ENCODE measurements at regions not wholly inside any gene's neighbourhood (a gene's known extent, or its start where the extent isn't known, plus 50 kb on each side); places are given as distances from the start of the nearest gene placed in this dataset.
"Not testable (repeated sequence)": the region's sequence is repeated elsewhere in the genome, so short reads cannot be mapped to it uniquely, and the experiment has no call there.

DNA sequence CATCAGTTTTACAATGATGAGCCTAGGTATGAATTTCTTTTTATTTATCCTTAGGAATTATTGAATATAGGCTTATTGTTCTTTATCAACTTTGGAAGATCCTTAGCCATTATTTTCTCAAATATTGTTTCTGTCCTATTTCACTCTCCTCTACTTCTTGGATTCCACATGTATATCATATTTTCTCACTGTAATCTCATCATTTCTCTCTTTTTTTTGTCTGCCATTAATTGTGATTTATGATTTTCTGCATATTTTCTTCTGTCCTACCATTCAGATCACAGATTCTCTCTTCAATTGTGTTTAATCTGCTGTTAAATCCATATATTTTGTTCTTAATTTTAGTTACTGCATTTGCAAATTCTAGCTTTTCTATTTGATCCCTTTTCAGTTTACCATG is 139.8 kb downstream of the ARRDC3 start:
- no peak for DNase-seq (ENCODE audit: low spot score)

DNA sequence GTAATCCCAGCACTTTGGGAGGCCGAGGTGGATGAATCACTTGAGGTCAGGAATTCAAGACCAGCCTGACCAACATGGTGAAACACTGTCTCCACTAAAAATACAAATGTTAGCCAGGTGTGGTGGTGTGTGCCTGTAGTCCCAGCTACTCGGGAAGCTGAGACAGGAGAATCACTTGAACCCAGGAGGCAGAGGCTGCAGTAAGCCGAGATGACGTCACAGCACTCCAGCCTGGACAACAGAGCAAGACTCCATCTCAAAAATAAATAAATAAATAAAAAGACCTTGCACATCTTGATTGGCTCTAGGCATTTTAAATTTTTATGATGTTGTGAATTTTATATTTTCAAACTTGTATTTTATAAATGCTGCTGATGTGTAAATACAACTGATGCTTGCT is 141.7 kb downstream of the ARRDC3 start:
- DNase-seq (ENCODE audit: low spot score), result not testable (repeated sequence)

DNA sequence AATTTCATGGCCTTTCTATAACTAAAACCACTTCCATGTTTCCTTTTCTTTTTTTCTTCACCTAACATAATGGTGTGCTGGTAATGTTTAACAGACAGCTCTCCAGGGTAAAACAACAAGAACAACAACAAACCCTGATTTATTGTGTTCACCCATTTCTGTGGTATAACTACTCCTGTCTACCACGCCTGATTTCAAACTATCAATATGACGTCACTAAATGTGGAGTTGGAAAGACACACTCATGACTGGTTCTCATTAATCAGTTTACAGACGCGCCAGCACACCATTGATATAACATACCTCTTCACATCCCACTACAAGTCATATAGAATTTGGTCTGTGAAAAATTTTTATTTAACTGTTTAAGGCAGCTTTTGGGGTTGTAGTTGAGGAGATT is 142.9 kb downstream of the ARRDC3 start:
- no peak for DNase-seq (ENCODE audit: low spot score)

DNA sequence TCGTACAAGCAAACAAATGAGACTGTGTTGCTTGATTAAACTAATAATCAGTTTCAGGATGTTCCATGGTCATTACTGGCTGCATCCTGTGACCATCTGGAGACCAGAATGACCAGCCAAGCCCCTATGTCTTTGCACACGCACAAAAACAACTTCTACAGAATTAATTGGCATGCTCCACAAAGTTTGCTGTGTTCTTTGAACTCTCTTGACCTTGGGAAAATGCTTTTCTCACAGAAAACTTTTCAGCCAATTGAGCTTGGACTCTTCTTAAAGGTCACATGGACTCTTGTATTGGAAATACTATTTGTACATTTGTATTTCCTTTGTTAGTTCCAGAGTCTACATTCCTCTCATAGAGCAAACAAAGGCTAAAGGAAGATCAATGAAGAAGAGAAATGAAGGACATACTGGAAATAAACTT is 147.8 kb downstream of the ARRDC3 start:
- peak; percentile 10 for DNase-seq (ENCODE audit: low spot score)

DNA sequence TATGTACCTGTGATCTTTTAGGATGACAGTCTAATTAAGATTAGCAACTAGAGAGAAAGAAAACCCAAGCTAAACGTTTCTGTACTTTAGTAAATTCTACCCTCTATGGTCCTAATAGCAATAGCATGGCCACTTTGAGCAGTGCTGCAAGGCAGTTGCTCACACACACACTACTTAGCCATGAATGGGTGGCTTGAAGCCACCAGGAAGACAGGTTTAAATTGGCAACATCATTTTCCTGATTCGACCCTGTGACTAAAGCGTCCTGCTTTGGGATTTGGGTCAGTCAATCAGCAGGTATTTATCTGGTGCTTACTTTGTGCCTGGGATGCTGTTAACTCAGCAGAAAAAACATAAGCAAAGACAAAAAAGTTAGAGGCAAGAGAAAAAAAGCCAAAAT is 150.6 kb downstream of the ARRDC3 start:
- no peak for DNase-seq (ENCODE audit: low spot score)

DNA sequence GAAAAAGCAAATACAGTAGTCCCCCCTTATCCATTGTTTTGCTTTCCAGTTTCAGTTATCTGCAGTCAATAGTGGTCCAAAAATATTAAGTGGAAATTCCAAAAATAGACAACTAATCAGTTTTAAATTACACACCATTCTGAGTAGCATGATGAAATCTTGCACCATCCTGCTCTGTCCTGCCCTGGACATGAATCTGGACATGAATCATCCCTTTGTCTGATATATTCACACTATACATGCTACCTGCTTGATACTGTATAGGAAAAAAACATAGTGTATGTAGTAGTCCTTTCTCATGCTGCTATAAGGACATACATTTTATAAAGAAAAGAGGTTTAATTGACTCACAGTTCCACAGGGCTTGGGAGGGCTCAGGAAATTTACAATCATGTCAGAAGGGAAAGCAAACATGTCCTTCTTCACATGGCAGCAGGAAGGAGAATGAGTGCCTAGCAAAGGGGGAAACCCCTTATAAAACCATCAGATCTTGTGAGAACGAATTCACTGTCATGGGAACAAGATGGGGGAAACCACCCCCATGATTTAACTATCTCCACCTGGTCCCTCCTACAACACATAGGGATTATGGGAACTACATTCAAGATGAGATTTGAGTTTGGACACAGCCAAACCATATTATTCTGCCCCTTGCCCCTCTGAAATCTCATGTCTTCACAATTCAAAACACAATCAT is 153.9 kb downstream of the ARRDC3 start:
- DNase-seq (ENCODE audit: low spot score), result no peak

DNA sequence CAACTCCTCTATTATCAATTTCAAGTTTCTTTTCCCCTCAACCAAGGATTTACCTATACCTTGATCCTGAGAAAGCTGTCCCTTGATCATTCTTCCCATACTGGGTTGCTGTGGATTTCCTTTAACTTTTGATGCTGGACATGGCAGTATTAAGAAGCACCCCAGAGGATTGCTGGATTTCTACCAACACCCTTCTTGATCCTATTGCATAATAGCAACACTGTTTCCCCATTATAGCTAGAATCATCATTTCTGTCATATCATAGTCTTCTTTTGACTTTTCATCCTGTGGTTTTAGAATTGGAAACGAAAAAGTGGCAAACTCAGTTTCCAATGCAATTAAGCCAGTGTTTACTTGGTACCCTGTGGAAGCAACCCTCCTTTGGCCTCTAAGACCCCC is 154.9 kb downstream of the ARRDC3 start:
- DNase-seq (ENCODE audit: low spot score), result no peak

DNA sequence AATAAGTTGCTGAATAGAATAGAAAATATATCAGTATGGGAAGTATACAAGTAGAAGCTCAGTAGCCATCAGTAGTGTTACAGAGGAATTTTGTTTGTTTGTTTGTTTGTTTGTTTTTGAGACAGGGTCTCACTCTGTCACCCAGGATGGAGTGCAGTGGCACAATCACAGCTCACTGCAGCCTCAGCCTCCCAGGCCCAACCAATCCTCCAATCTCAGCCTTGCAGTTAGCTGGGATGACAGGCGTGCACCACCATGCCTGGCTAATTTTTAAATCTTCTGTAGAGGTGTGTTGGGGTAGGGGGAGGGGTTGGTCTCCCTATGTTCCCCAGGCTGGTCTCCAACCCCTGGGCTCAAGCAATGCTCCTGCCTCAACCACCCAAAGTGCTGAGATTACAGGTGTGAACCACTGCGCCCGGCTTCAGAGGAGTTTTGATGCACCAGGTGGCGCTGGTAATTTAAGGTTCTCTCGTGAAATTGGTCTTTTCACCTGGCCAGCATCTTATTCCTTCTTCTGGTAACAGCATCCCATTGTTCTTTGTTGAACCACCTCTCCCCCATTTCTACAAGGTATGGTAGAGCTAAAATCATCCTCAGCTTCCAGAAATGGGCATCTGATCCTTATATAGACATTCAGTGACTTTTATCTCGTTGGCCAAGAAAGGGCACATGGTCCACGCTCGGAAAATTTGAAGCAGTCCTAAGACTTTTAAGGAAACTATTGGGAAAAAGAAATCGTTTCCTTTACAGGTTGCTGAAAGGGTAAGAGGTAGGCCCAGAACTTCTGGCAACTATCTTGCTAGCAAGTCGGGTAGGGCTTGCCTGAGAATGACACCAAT is 157.1 kb downstream of the ARRDC3 start:
- DNase-seq (ENCODE audit: low spot score), result no peak

DNA sequence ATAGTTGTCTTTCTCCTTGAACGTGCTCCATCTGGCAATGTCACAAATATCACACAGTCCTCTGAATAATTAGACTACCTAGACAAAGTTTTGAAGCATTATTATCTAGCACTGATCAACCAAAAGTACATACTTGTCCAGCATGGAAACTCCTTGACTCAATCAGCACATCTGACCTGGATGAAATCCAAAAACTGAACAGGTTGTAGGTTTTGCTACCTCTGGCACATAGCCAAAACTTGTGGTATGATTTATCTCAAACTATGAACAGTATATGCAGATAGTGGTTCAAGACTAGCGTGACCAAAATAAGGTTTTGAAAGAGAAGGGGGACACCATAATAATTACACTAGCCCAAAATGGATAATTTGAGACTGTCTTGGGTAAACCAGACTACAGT is 158.1 kb downstream of the ARRDC3 start:
- no peak for DNase-seq (ENCODE audit: low spot score)

DNA sequence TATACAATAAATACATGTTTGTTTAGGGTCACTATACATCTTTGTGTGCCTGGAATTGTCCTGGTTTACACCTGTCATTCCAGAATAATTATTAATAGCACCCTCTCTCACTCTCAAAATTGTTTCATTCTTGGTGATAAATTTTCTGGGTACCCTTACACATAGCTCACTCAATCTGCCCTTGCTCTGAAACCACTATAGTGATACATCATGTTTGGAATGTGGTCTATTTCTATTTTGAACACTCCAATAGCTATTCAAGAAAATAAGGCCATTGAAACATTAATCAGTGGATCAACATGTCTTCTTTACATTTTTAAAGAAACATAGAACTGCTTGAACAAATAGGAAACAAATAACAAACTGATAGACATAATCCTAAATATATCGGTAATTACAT is 158.7 kb downstream of the ARRDC3 start:
- DNase-seq (ENCODE audit: low spot score), result no peak

DNA sequence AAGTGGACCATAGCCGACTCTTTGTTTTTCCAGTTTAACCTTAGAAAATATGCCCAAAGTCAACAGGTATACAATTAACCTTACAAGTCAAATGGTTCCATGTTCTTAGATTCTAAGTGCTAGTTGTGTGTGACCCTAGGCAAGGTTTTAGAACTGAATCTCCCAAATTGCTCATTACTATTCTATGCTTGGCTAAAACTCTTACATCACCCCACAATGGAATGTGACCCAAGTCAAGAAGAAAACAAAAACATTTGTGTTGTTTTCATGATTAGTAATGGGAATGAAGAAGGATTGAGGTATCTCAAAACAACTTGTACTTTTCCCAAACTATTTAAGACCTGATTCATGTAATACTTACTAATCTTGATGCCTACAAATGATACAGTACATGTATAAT is 159.2 kb downstream of the ARRDC3 start:
- DNase-seq (ENCODE audit: low spot score), result no peak

DNA sequence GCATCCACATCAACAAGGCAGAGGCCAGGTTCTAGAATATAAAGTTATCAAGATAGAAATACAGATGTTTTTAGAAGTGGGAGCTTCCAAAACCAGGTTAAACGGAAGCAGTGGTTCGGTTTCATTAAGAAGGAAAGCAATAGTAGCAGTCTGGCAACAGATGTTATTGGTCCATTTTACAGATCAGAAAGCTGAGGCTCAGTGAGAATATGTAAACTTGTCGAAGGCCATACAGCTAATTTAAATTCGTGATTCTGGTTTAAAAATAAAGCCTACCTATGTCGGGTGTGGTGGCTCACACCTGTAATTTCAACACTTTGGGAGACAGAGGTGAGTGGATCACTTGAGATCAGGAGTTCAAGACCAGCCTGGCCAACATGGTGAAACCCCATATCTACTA is 160.6 kb downstream of the ARRDC3 start:
- DNase-seq (ENCODE audit: low spot score), result no peak

DNA sequence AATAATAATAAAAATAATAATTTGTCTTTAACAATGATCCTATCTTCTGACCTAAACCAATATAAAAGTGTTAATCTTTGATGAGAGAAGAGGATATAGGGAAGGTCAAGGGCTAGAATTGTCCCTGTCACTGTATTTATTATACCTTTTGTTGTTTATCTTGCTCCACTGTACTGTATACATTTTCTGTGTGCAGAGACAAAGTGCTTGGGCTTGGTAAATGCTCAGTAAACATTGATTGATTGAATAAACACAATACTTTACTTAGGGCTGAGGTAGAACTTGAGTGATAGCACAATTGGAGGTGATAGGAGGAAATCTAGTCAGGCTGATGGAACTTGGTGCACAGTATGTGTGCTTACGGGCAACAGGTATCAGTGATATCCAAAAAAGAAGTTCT is 161.2 kb downstream of the ARRDC3 start:
- DNase-seq (ENCODE audit: low spot score), result no peak

DNA sequence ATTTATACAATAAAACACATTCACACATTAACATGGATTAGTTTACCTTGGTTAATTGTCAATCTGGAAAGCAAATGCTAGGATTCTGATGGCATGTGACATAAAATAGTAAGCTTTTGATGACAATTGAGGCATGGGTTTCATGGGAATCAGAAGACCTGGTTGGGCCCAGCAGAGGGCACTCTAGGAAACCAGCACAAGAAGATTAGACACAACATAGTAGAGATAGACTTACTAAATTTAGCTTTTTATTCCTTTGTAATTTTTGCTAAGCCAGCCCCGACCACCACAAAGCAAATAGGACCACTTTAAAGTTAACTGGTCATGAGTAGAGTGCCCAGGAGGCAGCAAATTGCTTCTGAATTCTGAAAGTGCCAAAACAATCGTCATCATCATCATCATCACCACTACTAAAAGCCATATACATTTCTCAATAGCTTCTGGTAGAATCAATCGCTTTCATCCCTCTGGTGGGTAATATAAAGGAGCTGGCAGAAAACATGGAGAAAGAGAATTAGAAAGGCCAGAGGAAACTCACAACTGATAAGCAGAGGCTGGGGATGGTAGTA is 163.2 kb downstream of the ARRDC3 start:
- peak; percentile 48 for DNase-seq (ENCODE audit: low spot score)

DNA sequence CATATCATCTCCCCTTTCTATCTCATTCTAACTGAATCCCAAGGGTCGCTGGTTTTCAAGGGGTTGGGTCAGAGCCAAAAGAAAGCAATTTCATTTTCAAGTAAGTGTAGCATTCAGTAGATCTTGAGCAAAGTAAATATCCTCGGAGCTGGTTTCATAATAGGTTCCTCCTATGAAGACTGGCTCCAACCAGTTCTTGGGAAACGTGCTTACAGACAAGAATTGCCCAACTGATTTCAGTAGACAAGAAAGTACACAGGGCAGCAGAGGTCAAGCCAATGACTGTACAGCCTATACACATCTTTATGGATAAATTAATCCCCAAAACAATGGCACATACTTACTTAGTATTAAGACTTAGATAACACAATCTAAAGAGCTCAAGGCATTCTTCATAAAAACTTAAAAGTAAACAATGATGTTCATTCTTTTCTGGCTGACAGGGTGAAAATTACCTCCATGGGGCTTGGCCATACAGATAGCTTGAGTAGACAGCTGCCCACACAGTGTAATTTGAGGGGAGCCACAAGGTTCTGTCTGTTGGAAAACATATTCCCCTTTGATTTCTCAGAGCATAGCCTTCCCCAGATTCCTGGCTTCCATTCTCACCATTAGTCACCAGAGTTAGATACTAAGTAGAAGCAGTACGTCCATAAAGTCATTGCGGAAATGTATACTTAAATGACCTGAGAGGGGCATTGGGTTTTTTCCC is 163.9 kb downstream of the ARRDC3 start:
- DNase-seq (ENCODE audit: low spot score), result peak; percentile 67

DNA sequence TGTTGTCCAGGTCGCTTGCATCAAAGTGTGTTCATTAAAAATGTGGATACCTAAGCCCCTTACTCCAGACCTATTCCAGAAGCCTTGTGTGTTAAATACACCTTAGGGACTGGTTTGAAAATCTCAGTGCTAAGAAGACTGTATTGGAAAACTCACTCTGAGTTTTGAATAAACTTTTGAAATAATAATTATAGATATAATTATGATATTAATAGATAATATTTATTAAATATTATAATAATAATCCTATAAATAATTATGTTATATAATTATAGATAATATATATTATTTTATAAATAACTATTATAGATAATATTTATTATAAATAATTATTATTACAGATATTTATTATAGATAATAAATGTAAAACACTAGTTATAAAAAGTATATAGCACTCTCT is 165.3 kb downstream of the ARRDC3 start:
- no peak for DNase-seq (ENCODE audit: low spot score)

DNA sequence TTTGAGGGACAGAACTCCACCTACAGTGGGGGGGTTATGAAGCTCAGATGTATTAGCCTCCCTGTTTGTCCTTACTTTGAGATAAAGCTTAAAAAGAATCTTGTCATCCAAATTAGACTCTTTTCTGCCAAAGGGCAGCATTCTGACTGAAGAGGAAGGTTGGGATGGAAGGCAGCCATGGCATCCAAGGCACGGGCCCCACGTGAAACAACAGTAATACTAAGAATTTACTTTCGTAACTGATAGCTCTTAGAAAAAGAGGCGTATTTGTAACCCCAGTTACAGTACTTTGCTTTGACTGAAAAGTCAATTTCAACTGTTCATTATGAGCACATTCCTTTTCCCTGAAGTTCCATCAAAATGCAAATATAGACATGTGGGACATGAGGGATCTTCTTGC is 168.5 kb downstream of the ARRDC3 start:
- no peak for DNase-seq (ENCODE audit: low spot score)

All from COLO829 (cell line).